SU-DHL-6 (cell line): ENCODE measurements at regions not wholly inside any gene's neighbourhood (a gene's known extent, or its start where the extent isn't known, plus 50 kb on each side); places are given as distances from the start of the nearest gene placed in this dataset.

Experiments used
- H2AFZ ChIP-seq: fragments of 200-600 bp; sonication (generic); 2 replicates; pipeline ENCODE4 v1.6.1; 2014; ENCODE audit warnings: low read depth, mild to moderate bottlenecking, moderate library complexity, mixed read lengths, antibody characterized with exemption, low read length; ENCODE audit not compliant: severe bottlenecking
- H3F3A ChIP-seq: fragments of 200-600 bp; shearing (Covaris generic); 2 replicates; pipeline ENCODE4 v1.6.0; 2016; ENCODE audit warnings: antibody characterized with exemption, mild to moderate bottlenecking; ENCODE audit not compliant: insufficient read depth
- H3K27ac ChIP-seq: fragments of 200-600 bp; sonication (generic); 2 replicates; pipeline ENCODE4 v1.5.1; 2016; ENCODE audit warnings: low read depth, mild to moderate bottlenecking, low read length, moderate library complexity, mixed read lengths
- H3K27me3 ChIP-seq: fragments of 200-600 bp; sonication (generic), shearing (Covaris generic); 2 replicates; pipeline ENCODE4 v1.6.0; 2014; ENCODE audit warnings: mild to moderate bottlenecking, low read length
- H3K36me3 ChIP-seq: fragments of 200-600 bp; sonication (generic); 2 replicates; pipeline ENCODE4 v1.6.1; 2014; ENCODE audit warnings: mild to moderate bottlenecking, low read length, mixed read lengths
- H3K4me2 ChIP-seq: fragments of 300-600, 200-600 bp; shearing (Covaris generic), sonication (generic); 2 replicates; pipeline ENCODE4 v1.6.0; 2014; ENCODE audit warnings: low read length, low read depth, mild to moderate bottlenecking; ENCODE audit not compliant: poor library complexity, severe bottlenecking
- H3K4me3 ChIP-seq: fragments of 200-600 bp; sonication (generic); 2 replicates; pipeline ENCODE4 v1.5.1; 2014; ENCODE audit warnings: antibody characterized with exemption, low read length, mild to moderate bottlenecking, mixed read lengths; ENCODE audit not compliant: insufficient read depth, poor library complexity, severe bottlenecking
- H3K79me2 ChIP-seq: fragments of 200-600 bp; sonication (generic); 2 replicates; pipeline ENCODE4 v1.6.1; 2014; ENCODE audit warnings: mild to moderate bottlenecking, low read length, moderate library complexity; ENCODE audit not compliant: insufficient read depth
- H3K9ac ChIP-seq: fragments of 200-600 bp; sonication (generic); 2 replicates; pipeline ENCODE4 v1.7.0; 2014; ENCODE audit warnings: mild to moderate bottlenecking, low read length
- H3K9me2 ChIP-seq: fragments of 200-600 bp; sonication (generic); replicated peaks from 2 replicates; pipeline ENCODE4 v1.6.1; 2014; ENCODE audit warnings: low read length; ENCODE audit not compliant: insufficient read depth
- H3K9me3 ChIP-seq: fragments of 200-600 bp; sonication (generic); 2 replicates; pipeline ENCODE4 v1.6.1; 2014; ENCODE audit warnings: low read length, mixed read lengths; ENCODE audit not compliant: insufficient read depth
- H4K20me1 ChIP-seq: fragments of 200-600 bp; sonication (generic); 2 replicates; pipeline ENCODE4 v1.6.1; 2014; ENCODE audit warnings: low read depth, mild to moderate bottlenecking, antibody characterized with exemption, low read length, moderate library complexity, mixed read lengths
- EZH2phosphoT487 ChIP-seq: fragments of 200-600 bp; sonication (generic), shearing (Covaris generic); conservative IDR thresholded peaks from 2 replicates; pipeline ENCODE4 v1.6.1; 2018; ENCODE audit warnings: mild to moderate bottlenecking, antibody characterized with exemption, low read length, moderate library complexity, mixed read lengths
- TF ChIP-seq, protein P1 (sequence below): fragments of 200-600 bp; sonication (generic); IDR thresholded peaks from one replicate; pipeline ENCODE4 v1.5.1; 2017; ENCODE audit warnings: antibody characterized with exemption, mild to moderate bottlenecking, low read length, moderate library complexity; ENCODE audit not compliant: insufficient read depth, poor library complexity, severe bottlenecking

- TF ChIP-seq, protein P1, sequence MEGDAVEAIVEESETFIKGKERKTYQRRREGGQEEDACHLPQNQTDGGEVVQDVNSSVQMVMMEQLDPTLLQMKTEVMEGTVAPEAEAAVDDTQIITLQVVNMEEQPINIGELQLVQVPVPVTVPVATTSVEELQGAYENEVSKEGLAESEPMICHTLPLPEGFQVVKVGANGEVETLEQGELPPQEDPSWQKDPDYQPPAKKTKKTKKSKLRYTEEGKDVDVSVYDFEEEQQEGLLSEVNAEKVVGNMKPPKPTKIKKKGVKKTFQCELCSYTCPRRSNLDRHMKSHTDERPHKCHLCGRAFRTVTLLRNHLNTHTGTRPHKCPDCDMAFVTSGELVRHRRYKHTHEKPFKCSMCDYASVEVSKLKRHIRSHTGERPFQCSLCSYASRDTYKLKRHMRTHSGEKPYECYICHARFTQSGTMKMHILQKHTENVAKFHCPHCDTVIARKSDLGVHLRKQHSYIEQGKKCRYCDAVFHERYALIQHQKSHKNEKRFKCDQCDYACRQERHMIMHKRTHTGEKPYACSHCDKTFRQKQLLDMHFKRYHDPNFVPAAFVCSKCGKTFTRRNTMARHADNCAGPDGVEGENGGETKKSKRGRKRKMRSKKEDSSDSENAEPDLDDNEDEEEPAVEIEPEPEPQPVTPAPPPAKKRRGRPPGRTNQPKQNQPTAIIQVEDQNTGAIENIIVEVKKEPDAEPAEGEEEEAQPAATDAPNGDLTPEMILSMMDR = no peak
- no peak for TF ChIP-seq EZH2phosphoT487
- Histone ChIP-seq H3K27ac (no peak overlapping the region), H3K9ac (no peak overlapping the region), H3F3A (no peaks in the 10 kb centered on the region), H3K27me3 (no peaks in the 10 kb centered on the region), H3K36me3 (no peaks in the 10 kb centered on the region), H3K9me3 (no peaks in the 10 kb centered on the region), H4K20me1 (no peaks in the 10 kb centered on the region), H3K9me2 (no peaks in the 10 kb centered on the region), H2AFZ (no peak overlapping the region), H3K4me2 (no peak overlapping the region), H3K79me2 (no peaks in the 10 kb centered on the region), H3K4me3 (no peak overlapping the region)
Observed at GRCh38 chr20:20966171-20966570, 140.0 kb downstream of the LINC00237 start.

- TF ChIP-seq, protein P1 = no peak
- TF ChIP-seq EZH2phosphoT487 = no peak
- Histone ChIP-seq H3F3A (no peaks in the 10 kb centered on the region), H3K27ac (no peak overlapping the region), H3K27me3 (no peaks in the 10 kb centered on the region), H3K9me3 (no peaks in the 10 kb centered on the region), H4K20me1 (no peaks in the 10 kb centered on the region), H3K9me2 (no peaks in the 10 kb centered on the region), H3K36me3 (no peaks in the 10 kb centered on the region), H3K4me3 (no peak overlapping the region), H3K9ac (no peak overlapping the region), H3K4me2 (no peak overlapping the region), H2AFZ (no peak overlapping the region), H3K79me2 (no peaks in the 10 kb centered on the region)
Observed at GRCh38 chr20:20959031-20959755, 147.0 kb downstream of the LINC00237 start.

DNA sequence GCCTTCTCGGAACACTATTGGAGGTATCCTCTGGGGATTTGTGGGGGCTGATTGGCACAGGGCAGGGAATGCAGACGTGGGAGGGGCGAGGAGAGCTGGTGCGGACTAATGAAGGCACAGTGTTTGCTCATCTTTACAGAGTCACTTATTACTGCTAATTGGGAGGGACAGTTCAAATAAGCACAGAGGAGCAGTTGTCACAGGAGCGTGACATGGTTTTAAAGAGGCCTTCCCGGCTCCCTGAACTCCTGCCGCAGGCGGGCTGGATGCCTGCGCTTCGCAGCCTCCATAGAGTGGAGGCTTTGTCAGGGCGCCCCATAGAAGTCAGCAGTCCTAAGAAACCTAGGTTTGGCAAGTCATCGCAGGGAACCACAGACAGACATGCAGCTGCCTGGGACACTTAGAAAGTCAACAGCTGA is 149.6 kb downstream of the LINC00237 start:
- no peak for TF ChIP-seq EZH2phosphoT487
- TF ChIP-seq, protein P1 = no peak
- no peaks in the 10 kb centered on the region for H3K27me3 ChIP-seq
- H3K4me2 ChIP-seq = no peak overlapping the region
- H3K4me3 ChIP-seq = no peak overlapping the region
- H3K9ac ChIP-seq = no peak overlapping the region
- no peaks in the 10 kb centered on the region for H3K9me2 ChIP-seq
- no peak overlapping the region for H2AFZ ChIP-seq
- no peaks in the 10 kb centered on the region for H4K20me1 ChIP-seq
- H3K27ac ChIP-seq = no peak overlapping the region
- no peaks in the 10 kb centered on the region for H3K9me3 ChIP-seq
- H3K36me3 ChIP-seq = no peaks in the 10 kb centered on the region
- no peaks in the 10 kb centered on the region for H3K79me2 ChIP-seq
- H3F3A ChIP-seq = no peaks in the 10 kb centered on the region
